Activated naive CD8-positive, alpha-beta T cell treated with anti-CD3 and anti-CD28 coated beads, Interleukin-2, amount 50 U/mL, for 24 hours (primary cell): ENCODE measurements at regions not wholly inside any gene's neighbourhood (a gene's known extent, or its start where the extent isn't known, plus 50 kb on each side); places are given as distances from the start of the nearest gene placed in this dataset.

Source experiments
- ATAC-seq: fragments of 150-1000 bp; cut with Tn5 transposase; one replicate; pipeline ENCODE4 v1.10.0; 2021
- DNase-seq: peaks from one replicate; pipeline ENCODE4 v3.0.0; 2021
- H3K27ac Mint-ChIP-seq: one replicate; pipeline ENCODE4 v1.8.0; 2021; ENCODE audit warnings: mild to moderate bottlenecking, mixed read lengths
- H3K27me3 Mint-ChIP-seq: one replicate; pipeline ENCODE4 v1.8.0; 2021; ENCODE audit warnings: mixed read lengths
- H3K36me3 Mint-ChIP-seq: one replicate; pipeline ENCODE4 v1.8.0; 2021; ENCODE audit warnings: low read depth, mixed read lengths
- H3K4me1 Mint-ChIP-seq: one replicate; pipeline ENCODE4 v1.8.0; 2021; ENCODE audit warnings: mixed read lengths
- H3K4me3 Mint-ChIP-seq: one replicate; pipeline ENCODE4 v1.8.0; 2021; ENCODE audit warnings: mild to moderate bottlenecking, moderate library complexity, mixed read lengths
- H3K9me3 Mint-ChIP-seq: one replicate; pipeline ENCODE4 v1.8.0; 2021; ENCODE audit warnings: mixed read lengths

GRCh38 chr2:240322231-240322955, 113.1 kb upstream of the GPC1 start:
- Mint-ChIP-seq H3K27me3 (peaks cover 6% of the 10 kb centered on the region), H3K4me3 (no peak overlapping the region), H3K4me1 (no peaks in the 10 kb centered on the region), H3K9me3 (no peaks in the 10 kb centered on the region), H3K27ac (no peak overlapping the region), H3K36me3 (no peaks in the 10 kb centered on the region)
- no peak for ATAC-seq
- DNase-seq = no peak

- H3K9me3 Mint-ChIP-seq = no peaks in the 10 kb centered on the region
- no peak overlapping the region for H3K27ac Mint-ChIP-seq
- no peaks in the 10 kb centered on the region for H3K4me1 Mint-ChIP-seq
- no peak for ATAC-seq
- H3K36me3 Mint-ChIP-seq = no peaks in the 10 kb centered on the region
- no peak overlapping the region for H3K4me3 Mint-ChIP-seq
- no peak for DNase-seq
- peaks cover 3% of the 10 kb centered on the region for H3K27me3 Mint-ChIP-seq
Observed at GRCh38 chr2:240322991-240323390, 112.5 kb upstream of the GPC1 start.

- Mint-ChIP-seq H3K4me1 (no peaks in the 10 kb centered on the region), H3K27ac (no peak overlapping the region), H3K4me3 (no peak overlapping the region), H3K36me3 (no peaks in the 10 kb centered on the region), H3K9me3 (no peaks in the 10 kb centered on the region), H3K27me3 (peaks cover under 1% of the 10 kb centered on the region)
- no peak for DNase-seq
- no peak for ATAC-seq
Observed at GRCh38 chr2:240323601-240324291, 111.7 kb upstream of the GPC1 start.

GRCh38 chr2:240324312-240325015, 111.0 kb upstream of the GPC1 start:
- no peak overlapping the region for H3K27ac Mint-ChIP-seq
- ATAC-seq (no peak), DNase-seq (no peak)
- H3K36me3 Mint-ChIP-seq = no peaks in the 10 kb centered on the region
- no peak overlapping the region for H3K4me3 Mint-ChIP-seq
- no peaks in the 10 kb centered on the region for H3K4me1 Mint-ChIP-seq
- H3K9me3 Mint-ChIP-seq = no peaks in the 10 kb centered on the region
- peaks cover 2% of the 10 kb centered on the region for H3K27me3 Mint-ChIP-seq

- Mint-ChIP-seq H3K36me3 (no peaks in the 10 kb centered on the region), H3K4me3 (no peak overlapping the region), H3K27me3 (peaks cover 2% of the 10 kb centered on the region), H3K4me1 (no peaks in the 10 kb centered on the region), H3K9me3 (peaks cover under 1% of the 10 kb centered on the region), H3K27ac (no peak overlapping the region)
- ATAC-seq (no peak), DNase-seq (no peak)
Observed at GRCh38 chr2:240325016-240326007, 110.2 kb upstream of the GPC1 start.

- Mint-ChIP-seq H3K4me1 (no peaks in the 10 kb centered on the region), H3K36me3 (no peaks in the 10 kb centered on the region), H3K27me3 (peaks cover 2% of the 10 kb centered on the region), H3K27ac (no peak overlapping the region), H3K9me3 (peaks cover 8% of the 10 kb centered on the region), H3K4me3 (no peak overlapping the region)
- ATAC-seq (no peak), DNase-seq (no peak)
Observed at GRCh38 chr2:240326246-240326645, 109.2 kb upstream of the GPC1 start.

- no peak overlapping the region for H3K4me3 Mint-ChIP-seq
- H3K4me1 Mint-ChIP-seq = no peaks in the 10 kb centered on the region
- no peak overlapping the region for H3K27ac Mint-ChIP-seq
- ATAC-seq = no peak
- peaks cover 13% of the 10 kb centered on the region for H3K9me3 Mint-ChIP-seq
- H3K36me3 Mint-ChIP-seq = no peaks in the 10 kb centered on the region
- peaks cover 2% of the 10 kb centered on the region for H3K27me3 Mint-ChIP-seq
- no peak for DNase-seq
Observed at GRCh38 chr2:240326886-240327285, 108.6 kb upstream of the GPC1 start.

GRCh38 chr2:240327566-240327965, 107.9 kb upstream of the GPC1 start:
- Mint-ChIP-seq H3K36me3 (no peaks in the 10 kb centered on the region), H3K9me3 (peaks cover 19% of the 10 kb centered on the region), H3K27me3 (peaks cover 4% of the 10 kb centered on the region), H3K4me1 (no peaks in the 10 kb centered on the region), H3K4me3 (no peak overlapping the region), H3K27ac (no peak overlapping the region)
- ATAC-seq (no peak), DNase-seq (no peak)

- Mint-ChIP-seq H3K36me3 (no peaks in the 10 kb centered on the region), H3K4me3 (no peak overlapping the region), H3K9me3 (peaks cover 20% of the 10 kb centered on the region), H3K27ac (no peak overlapping the region), H3K27me3 (peaks cover 6% of the 10 kb centered on the region), H3K4me1 (no peaks in the 10 kb centered on the region)
- ATAC-seq (no peak), DNase-seq (no peak)
Observed at GRCh38 chr2:240328526-240328925, 106.9 kb upstream of the GPC1 start.

- Mint-ChIP-seq H3K4me3 (no peak overlapping the region), H3K9me3 (peaks cover 20% of the 10 kb centered on the region), H3K27ac (no peak overlapping the region), H3K36me3 (no peaks in the 10 kb centered on the region), H3K27me3 (peaks cover 6% of the 10 kb centered on the region), H3K4me1 (no peaks in the 10 kb centered on the region)
- ATAC-seq = no peak
- no peak for DNase-seq
Observed at GRCh38 chr2:240329116-240329665, 106.3 kb upstream of the GPC1 start.

- Mint-ChIP-seq H3K27me3 (peaks cover 10% of the 10 kb centered on the region), H3K4me1 (no peaks in the 10 kb centered on the region), H3K36me3 (no peaks in the 10 kb centered on the region), H3K4me3 (no peak overlapping the region), H3K9me3 (peaks cover 20% of the 10 kb centered on the region), H3K27ac (no peak overlapping the region)
- DNase-seq (no peak), ATAC-seq (no peak)
Observed at GRCh38 chr2:240329778-240330177, 105.7 kb upstream of the GPC1 start.

GRCh38 chr2:240333985-240334384, 101.5 kb upstream of the GPC1 start:
- DNase-seq (no peak), ATAC-seq (no peak)
- Mint-ChIP-seq H3K4me1 (no peaks in the 10 kb centered on the region), H3K36me3 (no peaks in the 10 kb centered on the region), H3K4me3 (no peak overlapping the region), H3K27me3 (peaks cover 23% of the 10 kb centered on the region), H3K9me3 (peaks cover 20% of the 10 kb centered on the region), H3K27ac (no peak overlapping the region)

- no peak overlapping the region for H3K4me3 Mint-ChIP-seq
- no peaks in the 10 kb centered on the region for H3K4me1 Mint-ChIP-seq
- peaks cover 20% of the 10 kb centered on the region for H3K9me3 Mint-ChIP-seq
- no peak for DNase-seq
- no peak overlapping the region for H3K27ac Mint-ChIP-seq
- peaks cover 25% of the 10 kb centered on the region for H3K27me3 Mint-ChIP-seq
- no peak for ATAC-seq
- H3K36me3 Mint-ChIP-seq = no peaks in the 10 kb centered on the region
Observed at GRCh38 chr2:240335061-240335460, 100.4 kb upstream of the GPC1 start.
